Limb (tissue), 2 donors: ENCODE measurements at regions not wholly inside any gene's neighbourhood (a gene's known extent, or its start where the extent isn't known, plus 50 kb on each side); places are given as distances from the start of the nearest gene placed in this dataset.

Experiments used
- DNase-seq, 2 donors: peaks; one replicate each; pipeline ENCODE4 v3.0.0-alpha.2; 2016; ENCODE audit errors: extremely low spot score in 2 of 2

DNA sequence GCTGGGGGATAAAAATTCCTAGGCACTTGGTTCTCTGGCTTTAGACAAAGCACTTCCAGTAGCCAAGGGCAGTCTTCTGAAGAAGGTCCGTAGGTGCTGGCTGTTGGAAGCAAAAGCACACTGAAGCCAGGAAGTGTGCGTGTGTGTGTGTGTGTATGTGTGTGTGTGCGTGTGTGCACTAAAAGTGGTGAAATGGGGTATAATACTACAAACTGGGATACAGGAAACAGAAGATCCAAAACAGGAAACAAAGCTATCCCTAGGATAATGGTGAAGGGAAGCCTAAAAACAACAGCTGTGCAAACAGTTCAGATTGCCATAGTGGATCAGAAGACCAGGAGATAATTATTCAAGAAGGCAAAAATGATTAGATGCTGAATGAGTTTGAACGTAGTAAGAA is 103.4 kb downstream of the IL20RB start:
- DNase-seq: no peak

DNA sequence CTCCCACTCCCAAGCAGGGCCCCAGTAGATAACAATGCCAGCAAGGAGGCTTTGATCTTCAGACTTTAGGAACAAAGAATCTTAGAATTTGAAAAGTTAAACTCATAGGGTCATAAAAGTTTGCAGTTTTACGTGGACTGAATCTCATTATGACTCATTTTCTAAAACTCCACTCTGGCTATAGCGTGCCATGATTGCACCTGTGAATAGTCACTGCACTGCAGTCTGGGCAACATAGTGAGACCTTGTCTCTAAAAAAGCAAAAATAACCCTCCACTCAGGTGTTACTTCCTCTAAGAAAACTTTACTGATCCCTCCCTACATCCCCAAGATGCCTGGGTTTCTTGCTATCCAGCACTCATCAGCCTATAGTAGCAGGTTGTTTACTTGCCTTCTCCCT is 104.5 kb downstream of the IL20RB start:
- DNase-seq: no peak

DNA sequence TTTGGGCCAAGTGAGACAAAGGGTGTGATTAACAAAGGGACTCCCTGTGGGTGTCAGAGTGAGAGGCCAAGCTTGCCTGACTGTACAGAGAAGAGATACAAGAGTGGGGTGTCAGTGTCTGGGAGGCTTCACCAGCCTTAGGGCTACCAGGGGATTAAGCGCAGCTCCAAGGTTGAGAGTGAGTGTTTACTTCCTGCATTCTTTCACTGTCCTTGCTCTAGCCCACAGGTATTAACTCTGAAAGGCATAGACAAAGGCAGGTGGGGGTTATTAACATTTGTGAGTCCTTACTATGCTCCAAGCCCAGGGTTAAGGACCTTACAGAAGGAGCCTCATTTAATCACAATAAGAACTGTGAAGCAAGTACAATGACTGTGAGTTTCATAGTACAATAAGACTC is 107.6 kb downstream of the IL20RB start:
- no peak for DNase-seq

DNA sequence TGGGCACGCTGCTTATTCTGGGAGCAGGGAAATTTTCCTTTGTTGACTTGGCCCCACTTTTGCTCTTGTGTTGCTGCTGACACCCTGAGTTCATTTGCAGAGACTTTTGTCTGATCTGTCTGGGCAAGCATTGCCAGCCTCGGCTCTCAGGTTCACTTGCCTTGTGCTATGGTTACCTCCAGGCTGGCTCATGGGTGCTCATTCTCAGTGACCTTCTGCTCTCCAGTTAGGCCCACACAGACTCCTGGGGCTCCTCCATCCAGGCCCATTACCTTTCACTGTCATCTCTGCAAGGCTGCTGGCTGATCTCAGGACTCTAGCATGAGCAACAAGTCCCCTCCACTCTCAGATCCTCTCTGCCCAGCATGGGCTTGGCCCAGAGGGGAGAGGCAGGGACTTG is 108.3 kb downstream of the IL20RB start:
- no peak for DNase-seq

DNA sequence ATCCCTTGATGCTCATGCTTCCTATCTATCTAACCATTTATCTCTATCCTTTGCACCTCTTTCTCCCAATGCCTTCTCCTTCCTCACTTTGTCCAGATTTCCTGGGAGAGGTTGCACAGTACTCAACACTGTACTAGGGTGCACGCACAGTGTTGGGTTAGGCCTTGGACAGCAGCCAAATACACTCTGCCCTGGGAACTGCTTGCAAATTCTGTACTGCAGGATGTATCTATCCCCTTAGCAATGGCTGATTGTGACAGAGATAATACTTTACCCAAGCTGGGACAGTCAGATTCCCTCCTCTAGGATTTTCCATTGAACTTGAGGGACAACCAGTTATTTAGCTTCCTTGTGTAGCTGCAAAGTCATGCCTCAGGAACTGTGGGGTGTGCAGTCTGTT is 113.3 kb downstream of the IL20RB start:
- DNase-seq: no peak

DNA sequence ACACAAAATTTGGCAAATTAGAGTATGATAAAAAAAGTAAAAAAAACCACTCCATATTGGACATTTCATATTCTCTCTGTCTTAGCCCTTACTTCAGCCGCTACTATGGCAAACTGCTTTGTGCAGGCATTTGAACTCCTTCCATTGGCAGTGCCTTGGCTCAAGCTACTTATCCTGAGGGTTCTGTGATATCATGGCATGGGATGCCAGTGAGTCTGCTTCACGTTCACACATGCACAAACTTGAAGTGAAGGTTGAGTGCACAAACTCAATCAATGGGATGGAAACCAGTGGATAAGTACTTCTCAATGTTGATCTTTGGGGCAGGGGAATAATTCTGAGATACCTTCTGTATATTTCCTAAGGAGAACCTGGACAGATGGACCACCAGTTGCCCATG is 117.2 kb downstream of the IL20RB start:
- DNase-seq: no peak

DNA sequence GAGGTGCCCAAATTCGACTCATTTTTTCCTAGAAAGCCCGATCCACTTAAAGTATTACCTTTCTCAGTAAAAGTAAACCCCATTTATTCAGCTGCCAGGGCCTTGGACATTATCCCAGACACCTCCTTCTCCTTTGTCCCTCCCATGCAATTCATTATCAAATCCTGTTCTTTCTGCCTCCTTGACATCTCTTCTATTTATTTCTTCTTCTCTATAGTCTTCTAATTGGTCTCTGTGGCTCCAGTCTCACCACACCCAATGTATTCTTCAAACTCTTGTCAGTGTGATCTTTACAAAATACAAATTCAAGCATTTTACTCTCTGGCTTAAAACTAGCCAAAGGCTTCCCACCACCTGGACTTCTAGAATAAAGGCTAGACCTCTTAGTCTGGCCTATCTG is 120.3 kb downstream of the IL20RB start:
- no peak for DNase-seq

DNA sequence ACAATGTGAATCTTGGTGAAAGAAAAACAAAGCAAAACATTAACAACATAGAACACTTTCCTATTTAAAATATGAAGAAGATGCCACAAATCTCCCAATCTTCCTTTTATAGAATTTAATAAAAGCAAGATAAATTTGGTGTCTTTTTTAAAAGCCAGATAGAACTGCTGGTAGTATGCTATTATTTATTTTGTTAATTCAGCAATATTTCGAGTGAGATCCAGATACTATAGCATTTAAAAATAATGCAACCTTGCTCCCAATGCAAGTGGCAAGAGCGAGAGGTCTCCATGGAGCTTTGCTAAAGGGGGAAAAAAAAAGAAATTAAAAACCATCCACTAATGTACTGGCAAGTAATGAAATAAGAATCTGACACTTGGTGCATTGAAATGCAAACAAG is 121.8 kb downstream of the IL20RB start:
- no peak for DNase-seq

DNA sequence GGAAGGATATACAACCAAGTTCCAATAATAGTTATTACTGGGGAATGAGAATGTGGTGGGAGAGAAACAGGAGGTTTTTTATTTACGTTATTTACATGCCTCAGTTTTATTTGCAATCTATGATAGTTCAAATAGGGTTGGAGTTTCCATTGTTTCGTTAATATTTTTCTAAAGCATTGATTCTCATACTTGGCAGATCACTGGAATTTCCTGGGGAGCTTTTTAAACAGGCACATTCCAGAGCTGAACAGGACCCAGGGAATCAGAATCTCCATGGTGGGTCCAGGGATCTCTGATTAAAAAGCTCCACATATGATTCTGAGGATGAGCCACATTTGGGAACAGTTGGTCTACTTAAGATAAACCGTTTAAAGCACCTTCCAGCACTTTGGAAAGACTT is 123.9 kb downstream of the IL20RB start:
- no peak for DNase-seq

DNA sequence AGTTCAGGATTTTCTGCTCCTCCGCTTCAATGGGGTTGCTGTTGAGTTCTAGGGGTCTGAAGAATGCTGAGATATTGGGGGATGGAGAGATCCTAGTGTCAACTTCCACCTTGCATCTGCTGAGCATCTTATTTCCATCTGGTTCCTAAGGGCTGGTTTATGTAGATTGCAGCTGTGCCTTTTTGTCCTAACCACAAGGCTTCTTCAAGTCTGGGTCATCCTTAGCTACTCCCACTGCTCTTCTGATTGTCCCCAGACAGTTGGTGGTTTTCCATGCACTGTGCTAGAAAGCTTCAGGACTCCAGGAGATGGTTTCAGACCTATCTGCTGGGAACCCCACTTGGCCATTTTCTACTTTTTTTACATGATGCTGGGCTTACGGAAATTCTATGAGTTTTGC is 125.0 kb downstream of the IL20RB start:
- no peak for DNase-seq

DNA sequence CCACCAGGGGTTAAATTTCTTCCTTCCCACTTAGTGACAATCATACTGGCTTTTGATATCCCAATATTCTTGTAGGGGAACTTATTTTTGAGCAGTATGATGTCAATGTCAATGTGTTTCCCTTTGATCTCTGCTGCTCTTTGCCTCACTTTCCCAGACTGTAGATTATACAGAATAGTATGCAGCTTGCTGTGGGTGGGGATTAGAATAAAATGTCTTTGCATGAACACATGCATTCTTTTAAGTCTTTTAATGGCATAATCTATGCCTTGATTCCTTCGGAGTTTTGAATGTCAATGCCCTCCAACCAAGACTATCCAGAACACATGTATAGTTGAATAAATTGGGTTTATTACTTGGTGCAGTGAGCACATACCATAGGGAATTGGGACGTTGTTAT is 125.5 kb downstream of the IL20RB start:
- DNase-seq: no peak

DNA sequence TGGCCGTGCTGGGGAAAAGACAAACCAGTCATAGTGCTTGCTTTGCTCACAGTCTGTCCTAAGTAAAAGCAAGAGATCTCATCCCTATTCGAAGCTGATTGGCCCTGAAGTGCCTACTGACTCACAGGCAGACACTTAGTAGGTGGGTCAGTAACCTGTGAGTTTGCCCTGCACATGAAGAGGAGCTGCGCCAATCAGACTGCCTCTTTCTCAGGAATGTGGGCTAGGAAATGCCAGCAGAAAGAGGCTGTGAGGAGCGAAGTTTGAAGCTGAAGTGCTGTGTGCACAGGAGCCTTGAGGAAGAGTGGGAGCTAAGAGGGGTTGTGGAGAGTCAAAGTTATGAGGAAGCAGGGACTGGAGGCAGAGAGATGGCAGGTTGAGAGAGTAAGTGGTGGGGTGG is 126.8 kb downstream of the IL20RB start:
- no peak for DNase-seq

DNA sequence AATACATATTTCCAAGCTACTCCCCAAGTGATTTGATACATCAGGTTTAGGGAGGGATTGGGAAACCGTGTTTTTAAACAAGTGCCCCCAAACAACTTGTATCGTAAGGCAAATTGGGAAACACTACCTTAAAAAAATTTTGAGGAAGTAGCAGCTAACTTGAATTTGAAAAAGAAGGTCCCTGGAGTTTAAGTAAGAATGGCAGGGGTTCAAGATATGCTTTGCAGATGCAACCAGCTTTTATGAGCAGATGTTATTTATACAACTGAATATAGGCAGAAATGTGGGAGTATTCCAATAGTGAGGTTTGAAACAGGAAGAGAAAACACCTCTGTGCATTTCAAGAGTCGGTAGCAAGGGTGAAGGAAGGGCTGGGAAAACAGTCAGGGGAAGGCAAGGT is 139.6 kb downstream of the IL20RB start:
- no peak for DNase-seq

DNA sequence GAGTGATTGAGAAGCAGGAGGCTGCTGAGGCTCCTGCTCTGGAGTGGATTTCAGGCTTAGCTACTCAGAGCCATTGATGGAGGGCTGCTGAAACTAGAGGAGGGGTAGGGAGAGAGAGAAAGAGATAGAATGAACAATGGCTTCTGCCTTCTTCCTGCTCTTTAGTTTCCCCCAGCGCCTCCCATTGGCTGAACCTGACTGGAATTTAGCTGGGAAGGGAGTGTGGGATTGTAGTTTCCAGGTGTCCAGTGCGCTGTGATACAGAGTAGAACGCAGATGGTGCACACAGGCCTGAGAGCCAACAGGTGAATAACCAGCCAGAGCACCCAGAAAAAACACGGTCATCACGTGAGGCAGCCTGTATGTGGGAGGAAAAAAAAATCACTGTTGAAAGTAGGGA is 140.1 kb downstream of the IL20RB start:
- no peak for DNase-seq

DNA sequence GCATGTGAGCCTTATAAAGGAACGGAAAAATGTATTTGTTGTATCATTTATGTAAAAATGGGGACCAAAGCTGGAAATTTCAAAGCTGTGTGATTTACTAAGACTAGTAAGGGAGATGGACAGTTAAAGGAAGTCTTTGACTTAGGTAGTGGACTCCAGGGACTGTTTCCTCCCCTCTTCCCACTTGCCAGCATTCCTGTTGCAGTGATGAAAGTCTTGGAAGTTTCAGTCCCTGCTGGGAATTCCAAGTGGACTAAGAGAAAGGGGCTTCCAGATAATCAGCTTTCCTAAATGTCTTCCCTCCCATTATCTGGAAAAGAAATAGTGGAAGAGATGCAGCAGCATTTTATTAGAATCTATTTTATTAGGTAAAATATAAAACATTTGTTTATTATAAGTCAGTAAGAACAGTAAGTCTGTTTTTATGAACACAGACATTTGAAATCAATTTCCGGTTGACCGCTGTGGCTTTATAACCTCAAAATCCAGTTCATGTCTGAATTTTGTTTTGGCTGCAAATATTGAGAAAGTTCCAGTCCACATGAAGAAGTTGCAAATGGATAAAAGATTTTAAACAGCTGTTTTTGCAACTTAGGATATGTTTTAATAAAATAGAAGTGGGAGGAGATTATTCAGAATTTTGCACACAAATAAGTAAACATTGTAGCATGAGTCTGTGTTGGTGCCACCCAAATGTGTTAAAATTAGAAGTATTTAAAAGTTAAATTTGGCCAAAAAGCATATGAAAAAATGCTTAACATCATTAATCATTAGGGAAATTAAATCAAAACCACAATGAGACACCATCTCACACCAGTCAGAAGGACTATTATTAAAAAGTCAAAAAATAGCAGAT is 141.8 kb downstream of the IL20RB start:
- peak in 1 of 2 donors; percentile 37 for DNase-seq

DNA sequence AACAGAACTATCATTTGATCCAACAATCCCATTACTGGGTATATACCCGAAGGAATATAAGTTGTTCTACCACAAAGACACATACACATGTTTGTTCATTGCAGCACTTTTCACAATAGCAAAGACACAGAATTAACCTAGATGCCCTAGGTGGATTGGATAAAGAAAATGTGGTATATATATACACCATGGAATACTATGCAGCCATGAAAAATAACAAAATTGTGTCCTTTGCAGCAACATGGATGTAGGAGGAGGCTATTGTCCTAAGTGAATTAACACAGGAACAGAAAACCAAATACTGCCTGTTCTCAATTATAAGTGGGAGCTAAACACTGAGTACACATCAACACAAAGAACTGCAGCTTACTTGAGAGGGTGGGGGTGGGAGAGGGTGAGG is 142.5 kb downstream of the IL20RB start:
- no peak for DNase-seq

DNA sequence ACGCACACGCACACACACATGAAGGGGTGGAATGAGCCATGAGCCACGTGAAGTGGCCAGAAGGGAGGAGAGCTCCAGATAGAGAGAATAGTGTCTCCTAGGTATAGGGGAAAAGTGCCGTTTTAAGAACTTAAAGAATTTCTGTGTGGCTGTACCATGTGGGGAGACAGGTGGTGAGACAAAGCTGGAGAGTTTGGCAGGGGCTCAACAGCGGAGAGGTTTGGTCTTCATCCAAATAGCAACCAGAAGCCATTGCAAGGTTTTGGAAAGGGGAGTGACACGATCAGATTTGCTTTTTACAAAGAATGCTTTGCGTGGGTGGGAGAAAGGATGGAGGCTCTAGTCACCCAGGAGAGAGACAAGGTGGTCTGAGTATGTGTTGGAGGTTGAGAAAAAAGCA is 146.0 kb downstream of the IL20RB start:
- DNase-seq: no peak

DNA sequence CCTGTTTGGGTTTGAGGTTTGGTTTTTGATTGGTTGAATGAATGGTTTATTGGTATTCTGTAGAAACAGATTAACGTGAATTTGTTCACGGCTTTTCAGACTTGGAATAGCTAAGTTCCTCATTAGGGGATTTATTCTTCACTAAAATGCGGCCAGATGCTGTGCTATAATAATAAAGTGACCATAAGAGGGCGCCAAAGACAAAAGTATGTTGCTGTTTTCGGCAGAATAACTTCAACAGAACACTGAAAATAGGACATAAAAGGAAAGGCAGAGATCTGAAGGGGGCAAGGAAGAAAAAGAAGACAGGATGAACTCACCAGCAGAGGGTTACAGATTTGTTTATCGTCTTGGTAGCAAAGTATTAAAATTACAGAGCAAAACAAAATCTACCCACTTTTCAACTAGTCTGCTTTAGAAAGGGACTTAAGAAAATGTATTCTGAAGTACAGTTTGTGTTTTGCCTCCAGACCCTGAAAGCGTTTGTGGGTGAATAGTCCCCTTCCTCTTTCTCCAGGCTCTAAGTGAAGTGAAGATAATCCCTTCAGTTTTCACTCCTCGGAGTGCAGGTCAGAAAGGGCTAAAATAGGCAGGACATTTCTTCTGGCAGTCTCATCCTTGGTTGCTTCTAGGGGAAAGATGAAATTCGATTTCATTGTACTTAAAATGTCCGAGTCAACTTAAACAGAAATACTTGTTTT is 147.6 kb downstream of the IL20RB start:
- peak in 1 of 2 donors; percentile 78 for DNase-seq

DNA sequence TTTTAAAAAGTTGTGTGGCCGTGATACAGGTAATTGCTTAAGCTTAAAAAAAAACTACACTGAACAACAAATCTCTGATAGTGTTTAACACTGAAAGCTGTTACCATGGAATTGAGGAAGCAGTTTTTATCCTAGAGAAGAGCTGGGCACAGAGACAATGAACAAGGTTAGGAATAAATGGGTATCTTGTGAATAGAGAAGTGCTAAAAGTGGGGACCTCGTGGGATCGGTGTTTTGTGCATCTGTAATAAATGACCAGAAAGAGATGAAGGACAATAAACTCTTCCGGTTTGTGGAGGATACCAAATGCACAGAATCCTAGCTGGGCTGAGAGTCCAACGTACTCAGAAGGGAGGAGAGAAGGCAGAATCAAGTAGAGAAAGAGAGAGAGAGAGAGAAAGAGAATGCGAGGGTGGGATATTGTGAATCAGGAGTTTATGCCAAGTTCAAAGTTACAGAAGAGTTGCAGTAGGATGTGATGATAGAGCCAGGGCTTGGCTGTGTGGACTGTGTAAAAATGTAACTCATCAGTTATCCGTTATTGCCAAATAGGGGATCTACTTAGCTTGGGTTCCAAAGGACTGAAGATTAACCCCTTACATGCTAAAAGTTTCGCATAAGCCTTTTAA is 148.9 kb downstream of the IL20RB start:
- no peak for DNase-seq

DNA sequence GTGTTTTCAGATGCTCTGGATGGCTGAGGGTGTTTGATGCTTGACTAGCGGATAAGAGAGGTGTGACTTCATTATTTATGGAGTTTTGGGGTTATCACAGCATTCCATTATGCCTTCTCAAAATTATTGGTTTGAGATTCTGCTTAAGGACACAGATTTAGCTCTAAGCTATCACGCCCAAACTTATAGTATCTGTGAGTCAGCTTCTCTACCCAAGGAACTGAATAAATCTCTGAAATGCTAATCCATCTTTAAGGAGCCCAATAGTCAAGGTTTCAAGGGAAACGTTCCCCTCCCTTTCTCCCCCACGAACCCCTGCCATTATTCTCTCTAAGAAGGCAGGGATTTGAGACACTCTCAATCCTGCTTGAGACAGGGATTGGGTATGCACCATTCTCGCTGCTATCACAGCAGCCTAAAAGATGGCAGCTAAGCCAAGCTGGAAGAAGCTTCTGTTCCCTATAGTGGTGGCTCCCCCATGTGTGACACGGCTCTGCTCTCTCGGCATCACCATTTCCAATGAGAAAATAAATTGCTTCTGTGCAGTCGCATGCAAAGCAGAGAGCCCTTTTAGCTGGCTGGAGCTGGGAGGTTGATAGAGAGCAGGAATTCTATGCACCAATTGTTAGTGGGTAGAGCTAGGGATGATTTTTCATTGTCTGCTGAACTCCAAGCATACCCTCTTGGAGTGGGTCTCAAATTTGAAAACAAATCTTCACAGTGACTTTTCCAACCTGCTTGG is 151.1 kb downstream of the IL20RB start:
- no peak for DNase-seq

DNA sequence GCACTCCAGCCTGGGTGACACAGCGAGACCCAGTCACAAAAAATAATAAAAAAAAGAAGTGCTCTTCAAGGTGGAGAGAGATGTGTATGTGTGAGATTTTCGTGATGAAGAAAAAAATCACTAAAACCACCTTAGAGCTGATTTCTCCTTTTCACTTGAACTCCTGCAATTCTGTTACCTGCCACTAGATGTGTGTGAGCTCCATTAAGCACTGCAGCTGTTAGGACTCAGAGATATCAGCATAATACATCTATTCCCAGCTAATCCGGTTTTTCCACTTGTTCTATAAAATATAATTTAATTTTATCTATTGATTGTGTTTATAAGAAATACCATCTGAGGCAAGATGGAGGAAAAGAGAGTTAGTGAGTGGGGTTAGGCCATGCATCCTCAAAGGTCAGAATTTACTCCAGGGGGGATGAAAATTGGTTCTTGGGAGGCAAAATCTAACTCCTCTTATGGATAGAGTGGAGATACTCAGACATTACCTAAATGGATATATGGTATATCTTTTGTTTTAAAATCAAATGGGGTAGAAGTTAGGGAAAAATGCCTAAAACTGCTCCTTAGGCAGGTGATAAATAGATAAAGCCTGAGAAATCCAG is 152.7 kb downstream of the IL20RB start:
- peak in 1 of 2 donors; percentile 42 for DNase-seq

DNA sequence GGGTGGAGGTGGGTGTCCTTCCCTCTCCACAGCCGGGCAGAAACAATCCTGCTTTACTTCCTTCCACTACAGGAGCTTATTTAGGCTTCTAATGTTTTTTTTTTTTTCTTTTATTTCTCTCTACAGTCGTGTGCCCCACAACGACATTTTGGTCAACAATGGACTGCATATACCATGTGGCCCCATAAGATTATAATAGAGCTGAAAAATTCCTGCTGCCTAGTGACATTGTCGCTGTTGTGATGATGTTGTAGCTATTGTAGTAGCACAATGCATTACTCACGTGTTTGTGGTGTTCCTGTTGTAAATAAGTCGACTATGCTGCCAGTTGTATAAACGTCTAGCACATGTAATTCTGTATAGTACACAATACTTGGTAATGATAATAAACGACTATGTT is 153.7 kb downstream of the IL20RB start:
- no peak for DNase-seq
